ENCODE measurements at regions not wholly inside any gene's neighbourhood (a gene's known extent, or its start where the extent isn't known, plus 50 kb on each side); places are given as distances from the start of the nearest gene placed in this dataset.

- TF ChIP-seq, protein P1, sequence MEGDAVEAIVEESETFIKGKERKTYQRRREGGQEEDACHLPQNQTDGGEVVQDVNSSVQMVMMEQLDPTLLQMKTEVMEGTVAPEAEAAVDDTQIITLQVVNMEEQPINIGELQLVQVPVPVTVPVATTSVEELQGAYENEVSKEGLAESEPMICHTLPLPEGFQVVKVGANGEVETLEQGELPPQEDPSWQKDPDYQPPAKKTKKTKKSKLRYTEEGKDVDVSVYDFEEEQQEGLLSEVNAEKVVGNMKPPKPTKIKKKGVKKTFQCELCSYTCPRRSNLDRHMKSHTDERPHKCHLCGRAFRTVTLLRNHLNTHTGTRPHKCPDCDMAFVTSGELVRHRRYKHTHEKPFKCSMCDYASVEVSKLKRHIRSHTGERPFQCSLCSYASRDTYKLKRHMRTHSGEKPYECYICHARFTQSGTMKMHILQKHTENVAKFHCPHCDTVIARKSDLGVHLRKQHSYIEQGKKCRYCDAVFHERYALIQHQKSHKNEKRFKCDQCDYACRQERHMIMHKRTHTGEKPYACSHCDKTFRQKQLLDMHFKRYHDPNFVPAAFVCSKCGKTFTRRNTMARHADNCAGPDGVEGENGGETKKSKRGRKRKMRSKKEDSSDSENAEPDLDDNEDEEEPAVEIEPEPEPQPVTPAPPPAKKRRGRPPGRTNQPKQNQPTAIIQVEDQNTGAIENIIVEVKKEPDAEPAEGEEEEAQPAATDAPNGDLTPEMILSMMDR (IDR thresholded peaks at IDR 0.05): no peak
- TF ChIP-seq EZH2phosphoT487 (IDR thresholded peaks at IDR 0.05): no peak
- TF ChIP-seq EZH2 (IDR thresholded peaks at IDR 0.05): no peak
These were observed 207.0 kb downstream of the SIPA1L2 start for GRCh38 chr1:232422898-232423297.
